ENCODE measurements at regions not wholly inside any gene's neighbourhood (a gene's known extent, or its start where the extent isn't known, plus 50 kb on each side); places are given as distances from the start of the nearest gene placed in this dataset.
"Not testable (repeated sequence)": the region's sequence is repeated elsewhere in the genome, so short reads cannot be mapped to it uniquely, and the experiment has no call there.

GRCh38 chr6:128713461-128713860 lies 169.5 kb upstream of the LAMA2 start:
- TF ChIP-seq CTCF (IDR thresholded peaks at IDR 0.05): no peak
- DNase-seq: peak; percentile 57
- Mint-ChIP-seq H3K4me1 (ENCODE audit: low read depth) (peaks cover 54% of the 10 kb centered on the region), H3K9me3 (no peaks in the 10 kb centered on the region), H3K36me3 (ENCODE audit: low read depth) (peaks cover 11% of the 10 kb centered on the region; the same call in 1 of the 2 replicates), H3K27me3 (ENCODE audit: insufficient read depth) (no peaks in the 10 kb centered on the region), H3K27ac (peak overlapping the region; percentile 8; the same call in 1 of the 2 replicates), H3K4me3 (peak overlapping the region; percentile 58; the same call in 1 of the 2 replicates)

- Mint-ChIP-seq H3K4me1 (ENCODE audit: low read depth) (peaks cover 54% of the 10 kb centered on the region), H3K9me3 (no peaks in the 10 kb centered on the region), H3K27ac (peak overlapping the region; percentile 57), H3K36me3 (ENCODE audit: low read depth) (peaks cover 11% of the 10 kb centered on the region; the same call in 1 of the 2 replicates), H3K27me3 (ENCODE audit: insufficient read depth) (no peaks in the 10 kb centered on the region), H3K4me3 (peak overlapping the region; percentile 58)
- no peak for DNase-seq
- TF ChIP-seq CTCF (IDR thresholded peaks at IDR 0.05): no peak
Measured at GRCh38 chr6:128712898-128713297, 170.0 kb upstream of the LAMA2 start.

DNA sequence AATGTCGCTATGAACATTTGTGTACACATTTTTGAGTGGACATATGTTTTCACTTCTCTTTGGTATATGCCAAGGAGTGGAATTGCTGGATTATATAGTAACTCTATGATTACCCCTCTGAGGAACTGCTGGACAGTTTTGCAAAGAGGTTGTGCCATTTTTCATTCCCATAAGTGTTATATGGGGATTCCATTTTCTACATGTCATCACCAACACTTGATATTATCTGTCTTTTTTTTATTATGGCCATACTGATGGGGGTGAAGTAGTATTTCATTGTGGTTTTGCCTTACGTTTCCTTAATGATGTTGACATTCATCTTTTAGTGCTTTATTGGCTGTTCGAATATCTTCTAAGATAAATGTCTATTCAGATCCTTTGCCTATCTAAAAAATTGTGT lies 171.8 kb upstream of the LAMA2 start:
- DNase-seq: no peak
- TF ChIP-seq CTCF (IDR thresholded peaks at IDR 0.05): no peak
- H3K27me3 Mint-ChIP-seq (ENCODE audit: insufficient read depth): no peaks in the 10 kb centered on the region; the same call in 1 of the 2 replicates
- no peak overlapping the region for H3K4me3 Mint-ChIP-seq
- H3K4me1 Mint-ChIP-seq (ENCODE audit: low read depth): peaks cover 54% of the 10 kb centered on the region
- H3K36me3 Mint-ChIP-seq (ENCODE audit: low read depth): peaks cover 11% of the 10 kb centered on the region; the same call in 1 of the 2 replicates
- H3K9me3 Mint-ChIP-seq: no peaks in the 10 kb centered on the region
- H3K27ac Mint-ChIP-seq: no peak overlapping the region

DNA sequence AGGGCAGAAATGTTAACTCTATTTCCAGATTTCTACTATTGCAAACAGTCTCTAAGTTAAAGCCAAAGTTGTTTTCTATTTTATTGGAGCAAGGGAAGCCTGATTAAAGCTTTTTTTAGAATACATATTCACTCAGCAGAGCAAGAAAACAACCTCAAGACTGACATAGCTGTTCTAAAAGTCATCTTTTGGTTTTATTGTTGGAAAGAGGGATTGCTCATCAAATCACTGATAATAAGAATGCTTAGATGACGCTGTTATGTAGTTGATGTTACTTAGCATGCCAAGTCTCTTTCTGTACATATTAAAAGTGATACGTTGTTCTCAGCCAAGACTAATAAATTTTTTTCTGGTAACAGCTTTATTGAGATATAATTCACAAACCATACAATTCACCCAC lies 172.6 kb upstream of the LAMA2 start:
- H3K27ac Mint-ChIP-seq: peak overlapping the region; percentile 60
- peaks cover 49% of the 10 kb centered on the region for H3K4me1 Mint-ChIP-seq (ENCODE audit: low read depth)
- DNase-seq: peak; percentile 86
- peaks cover 4% of the 10 kb centered on the region; the same call in 1 of the 2 replicates for H3K36me3 Mint-ChIP-seq (ENCODE audit: low read depth)
- H3K27me3 Mint-ChIP-seq (ENCODE audit: insufficient read depth): no peaks in the 10 kb centered on the region; the same call in 1 of the 2 replicates
- TF ChIP-seq CTCF (IDR thresholded peaks at IDR 0.05): no peak
- 0 out of 2 replicates have a peak overlapping the region, but pooled peaks have one; percentile 37 for H3K4me3 Mint-ChIP-seq
- H3K9me3 Mint-ChIP-seq: no peaks in the 10 kb centered on the region

GRCh38 chr6:128704601-128705000 lies 178.3 kb upstream of the LAMA2 start:
- Mint-ChIP-seq H3K27me3 (ENCODE audit: insufficient read depth) (no peaks in the 10 kb centered on the region; the same call in 1 of the 2 replicates), H3K4me1 (ENCODE audit: low read depth) (peaks cover 10% of the 10 kb centered on the region; the same call in 1 of the 2 replicates), H3K27ac (no peak overlapping the region), H3K36me3 (ENCODE audit: low read depth) (peaks cover 12% of the 10 kb centered on the region; the same call in 1 of the 2 replicates), H3K9me3 (peaks cover 5% of the 10 kb centered on the region; the same call in 1 of the 2 replicates), H3K4me3 (no peak overlapping the region)
- TF ChIP-seq CTCF (IDR thresholded peaks at IDR 0.05): no peak
- no peak for DNase-seq

DNA sequence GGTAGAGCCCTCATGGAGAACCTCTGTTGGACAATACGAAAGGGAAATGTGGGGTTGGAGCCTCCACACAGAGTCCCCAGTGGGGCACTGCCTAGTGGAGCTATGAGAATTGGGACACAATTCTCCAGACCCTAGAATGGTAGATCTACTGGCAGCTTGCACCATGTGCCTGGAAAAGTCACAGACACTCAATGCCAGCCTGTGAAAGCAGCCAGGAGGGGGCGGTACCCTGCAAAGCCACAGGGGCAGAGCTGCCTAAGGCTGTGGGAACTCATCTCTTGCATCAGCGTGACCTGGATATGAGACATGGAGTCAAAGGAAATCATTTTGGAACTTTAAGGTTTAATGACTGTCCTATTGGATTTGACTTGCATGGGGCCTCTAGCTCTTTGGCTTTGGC lies 179.1 kb upstream of the LAMA2 start:
- not testable (repeated sequence) for H3K27me3 Mint-ChIP-seq (ENCODE audit: insufficient read depth); DNase-seq; H3K9me3 Mint-ChIP-seq; H3K27ac Mint-ChIP-seq; H3K4me1 Mint-ChIP-seq (ENCODE audit: low read depth); H3K4me3 Mint-ChIP-seq
- peaks cover 12% of the 10 kb centered on the region; the same call in 1 of the 2 replicates for H3K36me3 Mint-ChIP-seq (ENCODE audit: low read depth)
